Keratinocyte (primary cell): ENCODE measurements at regions not wholly inside any gene's neighbourhood (a gene's known extent, or its start where the extent isn't known, plus 50 kb on each side); places are given as distances from the start of the nearest gene placed in this dataset.
A peak's percentile ranks its signal among the peaks of the same experiment; 100 is the strongest.

Experiments used
- DNase-seq: peaks from one replicate; pipeline ENCODE4 v3.0.0-alpha.2; 2011; ENCODE audit warnings: low read depth, missing footprints, low spot score
- FAIRE-seq: peaks from 2 replicates; lab custom pipeline; 2011; peaks lifted over from hg19 to GRCh38; lab: Jason Lieb, UNC
- H2AFZ ChIP-seq: 2 replicates; pipeline ENCODE4 v1.6.0; 2012; ENCODE audit warnings: low read length, control low read depth, inconsistent platforms; ENCODE audit not compliant: control insufficient read depth
- H3K27ac ChIP-seq: 2 replicates; pipeline ENCODE4 v1.5.1; 2011; ENCODE audit warnings: low read length; ENCODE audit not compliant: control insufficient read depth, insufficient read depth
- H3K27me3 ChIP-seq: 3 replicates; pipeline ENCODE4 v1.6.0; 2011; ENCODE audit warnings: low read length; ENCODE audit not compliant: control insufficient read depth, insufficient read depth; ENCODE audit errors: extremely low read depth
- H3K36me3 ChIP-seq, 2 experiments: 2 replicates in 1 of 2; 3 replicates in 1 of 2; pipeline ENCODE4 v1.5.1; 2011; ENCODE audit warnings: low read length in 2 of 2, mild to moderate bottlenecking in 1 of 2; ENCODE audit not compliant: control insufficient read depth in 2 of 2, insufficient read depth in 2 of 2; ENCODE audit errors: extremely low read depth in 1 of 2
- H3K4me1 ChIP-seq: 3 replicates; pipeline ENCODE4 v1.5.1; 2011; ENCODE audit warnings: low read length; ENCODE audit not compliant: control insufficient read depth, insufficient read depth; ENCODE audit errors: extremely low read depth
- H3K4me2 ChIP-seq: 3 replicates; pipeline ENCODE4 v1.6.0; 2011; ENCODE audit warnings: low read depth, low read length; ENCODE audit not compliant: control insufficient read depth, insufficient read depth; ENCODE audit errors: extremely low read depth
- H3K4me3 ChIP-seq, 3 experiments: fragments of 200-600 bp in 1 of 3; sonication (generic) in 1 of 3; 2 replicates in 2 of 3; 3 replicates in 1 of 3; pipeline ENCODE4 v1.5.1; 2011 to 2016; ENCODE audit warnings: low read length in 3 of 3, mild to moderate bottlenecking in 3 of 3, control low read depth in 2 of 3, inconsistent platforms in 1 of 3, low read depth in 1 of 3, mixed read lengths in 1 of 3, mixed run types in 1 of 3, moderate library complexity in 1 of 3; ENCODE audit not compliant: control insufficient read depth in 2 of 3, insufficient read depth in 2 of 3; ENCODE audit errors: extremely low read depth in 1 of 3
- H3K79me2 ChIP-seq: 2 replicates; pipeline ENCODE4 v1.6.0; 2012; ENCODE audit warnings: low read length; ENCODE audit not compliant: control insufficient read depth, insufficient read depth
- H3K9ac ChIP-seq: 3 replicates; pipeline ENCODE4 v1.6.0; 2011; ENCODE audit warnings: low read length; ENCODE audit not compliant: control insufficient read depth, insufficient read depth; ENCODE audit errors: extremely low read depth
- H3K9me1 ChIP-seq: 3 replicates; pipeline ENCODE4 v1.6.0; 2011; ENCODE audit warnings: low read length; ENCODE audit not compliant: control insufficient read depth, insufficient read depth; ENCODE audit errors: extremely low read depth
- H3K9me3 ChIP-seq: 2 replicates; pipeline ENCODE4 v1.5.1; 2012; ENCODE audit warnings: low read depth, low read length; ENCODE audit not compliant: control insufficient read depth
- H4K20me1 ChIP-seq: 3 replicates; pipeline ENCODE4 v1.6.0; 2011; ENCODE audit warnings: low read length; ENCODE audit not compliant: control insufficient read depth, insufficient read depth; ENCODE audit errors: extremely low read depth
- EZH2 ChIP-seq: IDR thresholded peaks from one replicate; pipeline ENCODE4 v1.6.1; 2012; ENCODE audit warnings: inconsistent platforms, mild to moderate bottlenecking, low read length, moderate library complexity
- dilution Hi-C: fragments of 300-500 bp; cut with MboI; formaldehyde crosslinking; loops from one replicate; pipeline ENCODE4 v1.7.0; 2020; ENCODE audit warnings: low sequenced_read_pairs; ENCODE audit not compliant: extremely low pct_ligation_motif_present
- TF ChIP-seq, protein P1 (sequence below), 3 experiments: IDR thresholded peaks in 1 of 3; conservative IDR thresholded peaks in 1 of 3; optimal IDR thresholded peaks in 1 of 3; 2 replicates in 2 of 3; 3 replicates in 1 of 3; pipeline versions ENCODE3 to v1.5.1; 2011; ENCODE audit warnings: low read length in 3 of 3, mild to moderate bottlenecking in 3 of 3, moderate library complexity in 2 of 3, control low read depth in 1 of 3, inconsistent platforms in 1 of 3; ENCODE audit not compliant: insufficient read depth in 2 of 3; ENCODE audit errors: extremely low read depth in 1 of 3

DNA sequence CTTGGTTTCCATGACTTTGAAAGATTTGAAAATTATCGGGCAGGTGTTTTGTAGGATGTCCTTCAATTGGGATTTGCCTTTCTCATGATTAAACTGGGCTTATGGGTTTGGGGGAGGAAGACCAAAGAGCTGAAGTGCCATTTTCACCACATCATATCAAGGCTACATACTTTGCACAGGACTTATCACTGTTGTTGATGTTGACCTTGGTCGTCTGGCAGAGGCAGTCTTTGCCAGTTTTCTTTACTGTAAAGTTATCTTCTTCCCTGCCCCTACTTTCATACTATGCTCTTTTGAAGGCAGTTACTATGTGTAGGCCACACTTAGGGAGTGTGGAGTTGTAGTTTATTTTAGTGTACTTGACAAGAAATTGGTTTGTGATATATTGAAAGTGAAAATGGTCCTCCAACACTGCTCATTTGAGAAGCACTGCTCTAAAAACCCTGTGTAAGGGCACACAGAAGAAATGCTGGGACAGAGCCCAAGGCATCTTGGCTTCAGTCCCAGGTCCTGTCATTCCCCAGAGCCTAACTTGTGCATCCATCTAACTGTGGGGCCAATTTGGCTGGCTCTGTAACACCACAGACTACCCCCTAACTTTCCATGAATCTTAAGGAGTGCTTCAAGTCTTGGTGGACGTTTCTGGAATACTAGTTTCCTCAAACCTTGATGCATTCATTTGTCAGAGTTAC, 384.9 kb downstream of the KCNRG start:
- Histone ChIP-seq H3K27me3 (no peaks in the 10 kb centered on the region), H2AFZ (no peak overlapping the region)
- dilution Hi-C loops: no loop called here

DNA sequence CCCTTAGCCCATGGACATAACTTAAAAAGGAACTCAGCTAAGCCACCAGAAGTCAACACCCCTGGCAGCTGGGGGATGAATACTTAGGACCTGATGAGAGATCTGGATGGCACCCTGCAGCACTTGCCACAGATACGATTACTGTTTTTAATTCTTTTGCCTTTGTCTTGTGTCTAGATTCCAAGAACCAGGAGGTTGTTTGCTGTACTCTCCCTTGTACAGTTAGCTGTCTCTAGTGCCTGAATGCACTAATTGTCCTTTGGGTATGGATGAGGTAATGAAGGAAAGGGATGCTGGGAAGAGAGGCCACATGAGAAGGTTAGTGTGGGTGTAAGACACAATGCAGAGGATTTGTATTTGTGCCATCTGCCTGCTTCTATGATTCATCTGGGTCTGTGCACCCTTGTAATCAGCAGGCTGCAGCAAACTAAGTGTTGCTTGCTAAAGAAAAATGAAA, 385.8 kb downstream of the KCNRG start:
- Histone ChIP-seq H3K4me2 (no peak overlapping the region), H3K27ac (no peak overlapping the region), H3K4me1 (peaks cover 10% of the 10 kb centered on the region), H3K9ac (no peak overlapping the region), H3K4me3 (no peak overlapping the region), H3K9me3 (no peaks in the 10 kb centered on the region), H2AFZ (peak overlapping the region; percentile 8), H3K27me3 (no peaks in the 10 kb centered on the region), H4K20me1 (peaks cover 2% of the 10 kb centered on the region), H3K36me3 (no peaks in the 10 kb centered on the region), H3K9me1 (no peaks in the 10 kb centered on the region), H3K79me2 (no peaks in the 10 kb centered on the region)
- FAIRE-seq (peak; percentile 86), DNase-seq (peak; percentile 44)
- TF ChIP-seq, protein P1, sequence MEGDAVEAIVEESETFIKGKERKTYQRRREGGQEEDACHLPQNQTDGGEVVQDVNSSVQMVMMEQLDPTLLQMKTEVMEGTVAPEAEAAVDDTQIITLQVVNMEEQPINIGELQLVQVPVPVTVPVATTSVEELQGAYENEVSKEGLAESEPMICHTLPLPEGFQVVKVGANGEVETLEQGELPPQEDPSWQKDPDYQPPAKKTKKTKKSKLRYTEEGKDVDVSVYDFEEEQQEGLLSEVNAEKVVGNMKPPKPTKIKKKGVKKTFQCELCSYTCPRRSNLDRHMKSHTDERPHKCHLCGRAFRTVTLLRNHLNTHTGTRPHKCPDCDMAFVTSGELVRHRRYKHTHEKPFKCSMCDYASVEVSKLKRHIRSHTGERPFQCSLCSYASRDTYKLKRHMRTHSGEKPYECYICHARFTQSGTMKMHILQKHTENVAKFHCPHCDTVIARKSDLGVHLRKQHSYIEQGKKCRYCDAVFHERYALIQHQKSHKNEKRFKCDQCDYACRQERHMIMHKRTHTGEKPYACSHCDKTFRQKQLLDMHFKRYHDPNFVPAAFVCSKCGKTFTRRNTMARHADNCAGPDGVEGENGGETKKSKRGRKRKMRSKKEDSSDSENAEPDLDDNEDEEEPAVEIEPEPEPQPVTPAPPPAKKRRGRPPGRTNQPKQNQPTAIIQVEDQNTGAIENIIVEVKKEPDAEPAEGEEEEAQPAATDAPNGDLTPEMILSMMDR (optimal IDR thresholded peaks at IDR 0.05 in 1 of 3, IDR thresholded peaks at IDR 0.05 in 1 of 3, conservative IDR thresholded peaks at IDR 0.05 in 1 of 3; ENCODE audit: extremely low read depth in 1 of 3, insufficient read depth in 2 of 3, low read length in 3 of 3): no peak
- no peak for TF ChIP-seq EZH2
- dilution Hi-C loops: no loop called here

More for the DNA sequence above, 384.9 kb downstream of the KCNRG start:
- Histone ChIP-seq H3K4me2 (no peak overlapping the region), H3K79me2 (no peaks in the 10 kb centered on the region), H3K9me3 (no peaks in the 10 kb centered on the region), H3K4me1 (peaks cover 19% of the 10 kb centered on the region), H3K27ac (no peak overlapping the region), H3K36me3 (no peaks in the 10 kb centered on the region), H4K20me1 (no peaks in the 10 kb centered on the region), H3K9me1 (no peaks in the 10 kb centered on the region), H3K4me3 (no peak overlapping the region), H3K9ac (no peak overlapping the region)
- DNase-seq: no peak
- no peak for TF ChIP-seq EZH2
- peak; percentile 26 for FAIRE-seq
